ENCODE measurements at regions not wholly inside any gene's neighbourhood (a gene's known extent, or its start where the extent isn't known, plus 50 kb on each side); places are given as distances from the start of the nearest gene placed in this dataset.
"Not testable (repeated sequence)": the region's sequence is repeated elsewhere in the genome, so short reads cannot be mapped to it uniquely, and the experiment has no call there.

GRCh38 chr1:149635290-149635899 is 51.7 kb downstream of the PPIAL4C start:
- DNase-seq = not testable (repeated sequence)

- DNase-seq = peak; percentile 95 to 97
Measured at GRCh38 chr1:149636286-149637122, 52.9 kb downstream of the PPIAL4C start.

GRCh38 chr1:149638481-149638880 is 54.8 kb downstream of the PPIAL4C start:
- DNase-seq = not testable (repeated sequence)

DNA sequence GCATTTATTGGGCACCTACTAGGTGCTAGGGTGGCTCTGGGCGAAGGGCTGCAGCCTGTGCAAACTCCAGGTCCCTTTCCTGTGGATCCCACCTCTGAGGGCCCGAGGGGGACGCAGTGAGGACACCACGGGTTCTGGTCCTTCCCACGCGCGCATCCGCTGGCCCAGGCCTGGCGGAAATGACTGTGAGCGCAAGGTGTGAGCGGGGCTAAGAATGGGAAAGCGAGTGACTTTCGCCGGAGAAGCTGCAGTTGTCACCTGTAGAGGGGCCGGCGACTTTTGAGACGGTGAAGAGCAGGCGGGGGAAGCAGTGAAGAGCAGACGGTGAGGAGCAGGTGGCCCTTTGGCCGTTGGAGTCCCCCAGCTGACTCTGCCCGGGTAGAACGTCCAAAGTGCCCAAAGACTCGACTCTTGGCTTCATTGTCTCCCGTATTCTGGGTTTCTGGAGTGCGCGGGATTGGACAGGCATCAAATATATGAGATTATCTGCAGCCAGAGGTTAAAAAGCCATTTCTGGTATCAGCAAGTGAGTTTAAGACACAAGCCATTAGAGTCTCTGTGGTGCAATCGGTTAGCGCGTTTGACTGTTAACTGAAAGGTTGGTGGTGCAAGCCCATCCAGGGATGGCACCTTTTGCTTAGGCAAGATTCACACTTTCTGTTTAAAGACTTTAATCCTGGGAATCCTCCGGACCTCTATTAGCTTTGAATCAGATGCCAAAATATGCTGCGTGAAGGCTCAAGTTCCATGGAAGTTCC is 55.4 kb downstream of the PPIAL4C start:
- not testable (repeated sequence) for DNase-seq

GRCh38 chr1:149641179-149641578 is 57.5 kb downstream of the PPIAL4C start:
- not testable (repeated sequence) for DNase-seq

- DNase-seq = not testable (repeated sequence)
Measured at GRCh38 chr1:149644818-149645217, 61.2 kb downstream of the PPIAL4C start.

DNA sequence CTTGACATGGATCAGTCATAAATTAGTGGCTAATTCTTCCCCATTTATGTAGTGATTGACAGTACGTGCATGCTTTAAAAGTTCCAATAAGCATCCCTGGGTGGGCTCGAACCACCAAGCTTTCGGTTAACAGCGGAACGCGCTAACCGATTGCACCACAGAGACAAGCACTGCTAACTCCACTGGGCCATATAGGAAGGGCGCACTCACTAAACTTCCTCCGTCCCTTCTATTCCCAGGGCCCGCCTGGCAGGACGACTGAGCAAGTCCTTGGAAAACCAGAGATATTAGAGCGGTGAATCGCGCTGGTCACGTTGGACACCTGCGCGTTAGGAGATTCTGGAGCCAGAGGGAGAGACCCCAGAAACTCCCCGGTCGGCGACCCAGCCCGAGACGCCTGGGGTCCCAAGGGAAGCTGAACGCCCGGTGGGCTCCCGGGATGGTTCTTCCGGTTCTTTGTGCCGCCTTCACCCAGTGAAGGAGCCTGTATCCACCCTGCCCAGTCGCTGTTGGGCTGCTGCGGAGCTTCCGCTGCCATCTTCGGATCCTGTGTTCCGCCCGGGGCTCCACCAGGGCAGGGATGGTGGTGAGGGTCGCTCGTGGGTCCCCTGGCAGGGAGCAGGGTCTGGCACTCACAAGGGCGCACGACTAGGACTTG is 62.8 kb downstream of the PPIAL4C start:
- not testable (repeated sequence) for DNase-seq

DNA sequence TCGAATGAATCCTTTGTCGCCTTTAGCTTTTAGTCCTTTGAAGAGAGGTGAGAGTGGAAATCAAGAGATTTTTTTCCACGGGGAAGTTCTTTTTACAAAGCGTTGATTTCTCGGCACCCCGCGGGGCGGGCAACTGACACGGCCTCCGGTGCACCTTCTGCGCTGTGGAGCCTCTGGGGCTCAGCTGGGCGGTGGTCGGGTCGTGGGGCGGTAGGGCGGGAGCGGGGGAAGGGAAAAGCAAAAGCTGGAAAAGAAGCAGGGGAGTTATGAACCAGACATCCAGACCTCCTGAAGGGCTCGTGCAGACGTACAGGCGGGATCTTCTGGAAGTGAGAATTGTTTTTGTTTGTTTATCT is 63.3 kb downstream of the PPIAL4C start:
- DNase-seq = not testable (repeated sequence)

- DNase-seq = not testable (repeated sequence)
Measured at GRCh38 chr1:149657750-149658149, 74.1 kb downstream of the PPIAL4C start.

GRCh38 chr1:149658175-149658574 is 74.5 kb downstream of the PPIAL4C start:
- DNase-seq = not testable (repeated sequence)

DNA sequence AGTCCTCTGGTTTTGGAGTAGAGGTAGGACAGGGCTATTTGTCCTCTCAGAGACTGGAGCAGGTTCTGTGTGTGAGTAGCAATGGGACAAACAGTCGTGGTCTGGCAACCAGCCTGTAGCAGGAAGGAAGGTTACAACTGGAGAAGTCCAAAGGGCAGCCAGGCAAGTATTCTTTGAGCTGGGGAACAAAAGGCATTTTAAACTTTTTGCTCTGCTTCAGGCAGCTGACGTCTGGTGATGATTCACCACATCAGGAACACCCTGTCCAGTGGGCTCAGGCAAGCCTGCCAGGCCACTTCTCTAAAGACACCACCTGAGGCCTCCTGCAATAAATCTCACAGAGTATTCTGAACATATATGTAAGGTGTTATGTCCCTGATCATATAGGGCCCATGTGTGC is 81.0 kb downstream of the PPIAL4C start:
- not testable (repeated sequence) for DNase-seq

DNA sequence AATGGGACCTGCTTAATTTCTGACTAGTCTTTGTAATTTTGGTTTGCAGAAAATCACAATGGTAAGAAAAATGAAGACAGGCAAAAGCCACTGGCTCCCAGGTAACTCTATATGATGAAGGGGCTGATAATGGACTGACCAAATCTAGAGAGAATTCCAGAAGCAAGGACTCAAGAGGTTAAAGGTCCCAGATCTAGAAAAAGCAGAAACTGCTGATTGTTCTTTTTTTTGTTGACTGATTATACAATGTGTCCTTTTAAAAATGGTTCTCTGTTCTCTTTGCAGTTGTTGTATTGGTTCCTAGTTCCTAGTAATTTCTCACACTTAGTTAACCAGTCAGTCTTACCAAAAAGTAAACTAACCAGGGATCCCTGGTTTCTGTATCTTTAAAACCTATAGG is 81.4 kb downstream of the PPIAL4C start:
- DNase-seq = not testable (repeated sequence)

DNA sequence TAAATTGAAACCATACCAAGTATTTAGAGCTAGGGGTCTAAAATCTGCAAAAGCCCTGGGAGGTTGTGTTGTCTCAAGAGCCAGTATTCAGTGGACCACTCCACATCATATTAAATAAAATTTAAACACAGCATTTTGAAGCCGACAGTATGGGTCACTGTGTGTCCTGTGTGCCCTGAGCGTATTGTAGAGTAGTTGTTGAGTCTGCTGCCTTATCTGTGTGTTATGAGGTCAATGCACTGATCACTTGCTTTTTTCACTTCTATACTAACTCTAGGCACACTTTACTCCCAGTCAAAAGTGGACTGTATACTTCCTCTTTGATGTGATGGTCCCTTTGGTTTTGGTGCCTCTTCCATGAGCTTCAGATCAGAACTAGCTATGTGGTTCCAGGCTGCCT is 81.9 kb downstream of the PPIAL4C start:
- DNase-seq = not testable (repeated sequence)

- not testable (repeated sequence) for DNase-seq
Measured at GRCh38 chr1:149673231-149673909, 89.7 kb downstream of the PPIAL4C start.

DNA sequence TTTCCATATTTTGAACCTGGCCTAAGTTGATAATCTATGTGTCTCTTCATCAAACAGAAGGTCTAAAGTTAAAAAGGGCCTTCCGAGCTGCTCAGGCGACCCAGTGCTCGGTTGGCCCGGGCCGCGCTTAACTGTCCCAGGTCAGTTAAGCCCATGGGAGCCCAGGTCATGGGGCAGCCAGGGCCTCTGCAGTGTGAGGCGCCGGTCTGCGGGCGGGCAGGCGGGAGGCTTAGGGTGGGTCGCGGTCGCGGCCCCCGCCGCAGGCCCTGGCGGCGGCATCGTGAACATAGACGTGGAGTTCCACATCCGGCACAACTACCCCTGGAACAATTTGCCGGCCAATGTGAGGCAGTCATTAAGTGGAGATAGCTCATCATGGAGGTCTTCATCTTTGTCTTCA is 91.3 kb downstream of the PPIAL4C start:
- not testable (repeated sequence) for DNase-seq

DNA sequence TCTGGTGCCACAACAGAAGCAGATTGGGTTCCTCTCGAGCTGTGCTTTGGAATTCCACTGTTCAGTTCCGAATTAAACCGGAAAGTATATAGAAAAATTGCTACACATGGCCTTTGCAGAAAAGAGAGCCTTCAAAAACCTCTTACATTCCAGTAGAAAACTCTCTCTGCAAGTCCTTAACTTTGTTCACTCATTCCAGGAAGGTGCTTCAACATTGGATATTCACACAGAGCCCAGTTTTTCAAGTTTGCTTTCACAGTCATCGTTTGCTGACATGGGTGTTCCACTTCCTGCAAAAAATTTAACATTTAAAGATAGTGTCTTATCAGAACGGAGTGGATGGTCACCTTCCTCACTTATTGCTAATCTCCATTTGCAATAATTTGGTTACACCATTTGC is 93.7 kb downstream of the PPIAL4C start:
- DNase-seq = not testable (repeated sequence)

- DNase-seq = not testable (repeated sequence)
Measured at GRCh38 chr1:149686593-149687238, 95.8 kb upstream of the FCGR1A start.

- DNase-seq = not testable (repeated sequence)
Measured at GRCh38 chr1:149691399-149691798, 91.1 kb upstream of the FCGR1A start.

DNA sequence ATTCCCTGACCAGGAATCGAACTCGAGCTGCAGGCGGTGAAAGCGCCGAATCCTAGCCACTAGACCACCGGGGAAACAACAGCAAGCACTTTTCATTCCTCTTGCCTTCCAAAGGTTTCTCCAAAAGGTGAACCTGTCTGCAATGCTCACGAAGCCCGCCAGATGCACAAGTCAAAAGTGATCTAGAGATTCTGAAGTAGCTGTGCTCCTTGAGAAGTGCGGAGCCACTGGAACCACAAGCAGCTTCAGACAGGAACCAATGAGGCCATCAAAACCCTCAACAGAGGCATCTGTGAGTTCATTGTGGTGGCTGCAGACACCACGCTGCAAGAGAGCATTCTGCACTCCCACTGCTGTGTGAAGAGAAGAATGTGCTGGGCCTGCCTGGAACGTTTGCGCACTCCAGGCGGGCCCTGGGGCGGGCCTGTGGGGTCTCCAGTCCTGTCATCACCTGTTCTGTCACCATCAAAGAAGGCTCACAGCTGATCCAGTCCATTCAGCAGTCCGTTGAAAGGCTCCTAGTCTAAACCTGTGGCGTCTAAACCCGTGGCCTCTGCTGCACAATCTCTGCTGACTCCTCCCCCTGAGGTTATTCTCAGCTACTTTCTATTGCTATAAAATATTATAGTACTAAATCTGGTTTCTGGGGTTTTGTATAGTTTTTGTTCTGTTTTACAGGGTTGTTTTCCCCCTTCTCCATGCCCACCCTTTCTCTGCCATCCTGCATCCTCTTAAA is 89.5 kb upstream of the FCGR1A start:
- DNase-seq = not testable (repeated sequence)

DNA sequence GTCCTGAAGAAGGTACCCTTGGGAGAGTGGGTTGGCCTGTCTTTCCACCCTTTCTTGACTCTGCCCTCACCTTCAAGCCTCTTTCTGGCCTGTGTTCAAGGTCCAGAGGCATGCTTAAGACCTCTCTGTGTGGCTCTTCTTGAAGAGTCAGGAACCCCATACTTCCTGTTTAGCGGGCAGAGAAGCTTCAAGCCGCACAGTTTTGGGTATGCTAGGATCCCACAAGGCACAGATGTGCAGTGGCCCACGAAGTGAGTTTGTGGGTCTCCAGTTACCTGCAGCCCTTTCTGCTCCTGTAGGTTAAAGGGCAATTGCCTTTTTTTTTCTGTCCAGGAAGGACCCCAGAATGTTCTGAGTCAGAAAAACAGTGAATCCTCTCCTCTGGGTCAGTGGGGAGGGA is 87.4 kb upstream of the FCGR1A start:
- DNase-seq = not testable (repeated sequence)

- DNase-seq = not testable (repeated sequence)
Measured at GRCh38 chr1:149700220-149700619, 82.3 kb upstream of the FCGR1A start.
